Transverse colon (tissue), 4 donors: ENCODE measurements at regions not wholly inside any gene's neighbourhood (a gene's known extent, or its start where the extent isn't known, plus 50 kb on each side); places are given as distances from the start of the nearest gene placed in this dataset.
"Not testable (repeated sequence)": the region's sequence is repeated elsewhere in the genome, so short reads cannot be mapped to it uniquely, and the experiment has no call there.

Source experiments
- DNase-seq: peaks from one replicate; pipeline ENCODE4 v3.0.0-alpha.2; 2019
- H3K27ac ChIP-seq, 4 donors: fragments of 200-600 bp; sonication (generic); 2 replicates each; pipeline ENCODE4 v1.5.1; 2016 to 2018; ENCODE audit warnings: inconsistent platforms in 4 of 4
- H3K27me3 ChIP-seq: fragments of 200-600 bp; sonication (generic); 2 replicates; pipeline ENCODE4 v1.5.1; 2017; ENCODE audit warnings: inconsistent platforms
- H3K36me3 ChIP-seq, 4 donors: fragments of 200-600 bp; sonication (generic); 2 replicates each; pipeline ENCODE4 v1.5.1; 2017 to 2019; ENCODE audit warnings: inconsistent platforms in 4 of 4
- H3K4me1 ChIP-seq, 4 donors: fragments of 200-600 bp; sonication (generic); 2 replicates each; pipeline ENCODE4 v1.5.1; 2017 to 2020; ENCODE audit warnings: inconsistent platforms in 4 of 4
- H3K4me3 ChIP-seq, 4 donors: fragments of 200-600 bp; sonication (generic); 1 replicate in 1 of 4; 2 replicates in 3 of 4; pipeline versions ENCODE4 v1.5.1 to v1.6.1; 2017 to 2019; ENCODE audit warnings: inconsistent platforms in 4 of 4
- H3K9me3 ChIP-seq, 2 donors: fragments of 200-600 bp; sonication (generic); 2 replicates each; pipeline ENCODE4 v1.5.1; 2017 to 2019; ENCODE audit warnings: inconsistent platforms in 2 of 2
- CTCF ChIP-seq, 5 experiments: fragments of 200-600 bp in 3 of 5; fragments of 450-650 bp in 2 of 5; sonication (generic) in 3 of 5; IDR thresholded peaks; 1 replicate in 2 of 5; 2 replicates in 3 of 5; pipeline ENCODE4 v1.5.1; 2016 to 2017; ENCODE audit warnings: antibody characterized with exemption in 5 of 5, inconsistent platforms in 3 of 5, mild to moderate bottlenecking in 2 of 5, moderate library complexity in 1 of 5
- EP300 ChIP-seq: sonication (generic); formaldehyde crosslinking; IDR thresholded peaks from one replicate; pipeline ENCODE4 v1.6.1; 2017; ENCODE audit warnings: antibody characterized with exemption, low read depth
- POLR2A ChIP-seq: fragments of 450-650 bp; IDR thresholded peaks from one replicate; pipeline ENCODE4 v1.6.1; 2016; ENCODE audit warnings: antibody characterized with exemption, mild to moderate bottlenecking, moderate library complexity
- POLR2AphosphoS5 ChIP-seq, 3 donors: sonication (generic); formaldehyde crosslinking; IDR thresholded peaks; one replicate each; pipeline ENCODE4 v1.6.1; 2016; ENCODE audit warnings: antibody characterized with exemption in 3 of 3
- WGBS, 2 donors: methylation state at CpG; one replicate each; pipeline ENCODE4 v1.1.5; 2018; ENCODE audit warnings: low coverage in 1 of 2; 5-methylcytosine and 5-hydroxymethylcytosine counted together
- in situ Hi-C, 4 donors: fragments of 200-750 bp; cut with MboI; loops; one replicate each; pipeline versions ENCODE4 v1.15.0 to v1.15.1; 2017; ENCODE audit warnings: low sequenced_read_pairs in 3 of 4, low pct_ligation_motif_present in 1 of 4, low pct_unique_long_range_greater_than_20kb in 1 of 4
- intact Hi-C: fragments of 100-400 bp; cut with DNase I; formaldehyde crosslinking; loops from one replicate; pipeline ENCODE4 v1.15.1; 2023; ENCODE audit warnings: low total_unique reads

GRCh38 chr1:31515056-31515775, 61.1 kb upstream of the TINAGL1 start:
- 48 to 72% methylated on average over 2 to 7 of the region's 7 CpGs for WGBS, 2 donors
- H3K9me3 ChIP-seq, result no peaks in the 10 kb centered on the region
- DNase-seq, result no peak
- H3K27ac ChIP-seq, result no peak overlapping the region
- H3K36me3 ChIP-seq, result no peaks in the 10 kb centered on the region
- H3K4me3 ChIP-seq, result no peak overlapping the region
- in situ Hi-C loops, result no loop called here
- H3K27me3 ChIP-seq, result no peaks in the 10 kb centered on the region
- peaks cover 0 to 16% (median 5%) of the 10 kb centered on the region in 4 donors for H3K4me1 ChIP-seq
- intact Hi-C loops, result no loop called here
- TF ChIP-seq EP300 (no peak), CTCF (IDR thresholded peaks at IDR 0.05) (no peak), POLR2AphosphoS5 (IDR thresholded peaks at IDR 0.05) (no peak), POLR2A (no peak)

GRCh38 chr1:31515936-31516335, 60.4 kb upstream of the TINAGL1 start:
- in situ Hi-C loops (no loop called here), intact Hi-C loops (no loop called here)
- 74 to 92% methylated on average over 4 of the region's 4 CpGs for WGBS, 2 donors
- H3K9me3 ChIP-seq, result no peaks in the 10 kb centered on the region
- peaks cover 0 to 9% (median 3%) of the 10 kb centered on the region in 4 donors for H3K4me1 ChIP-seq
- H3K27ac ChIP-seq, result no peak overlapping the region
- no peaks in the 10 kb centered on the region for H3K27me3 ChIP-seq
- TF ChIP-seq POLR2A, result no peak
- TF ChIP-seq CTCF (IDR thresholded peaks at IDR 0.05), result no peak
- TF ChIP-seq POLR2AphosphoS5 (IDR thresholded peaks at IDR 0.05), result no peak
- DNase-seq, result no peak
- no peak overlapping the region for H3K4me3 ChIP-seq
- H3K36me3 ChIP-seq, result no peaks in the 10 kb centered on the region

- intact Hi-C loops, result no loop called here
- H3K27ac ChIP-seq, result no peak overlapping the region
Observed at GRCh38 chr1:31517301-31517700, 59.0 kb upstream of the TINAGL1 start.

GRCh38 chr1:31517986-31518385, 58.3 kb upstream of the TINAGL1 start:
- in situ Hi-C loops, intact Hi-C loops: not testable (repeated sequence)

More at GRCh38 chr1:31517301-31517700, 59.0 kb upstream of the TINAGL1 start:
- in situ Hi-C loops, result no loop called here
- DNase-seq, result no peak
- Histone ChIP-seq H3K9me3 (no peaks in the 10 kb centered on the region), H3K4me3 (no peak overlapping the region), H3K4me1 (no peaks in the 10 kb centered on the region), H3K27me3 (no peaks in the 10 kb centered on the region), H3K36me3 (no peaks in the 10 kb centered on the region)
- no peak for TF ChIP-seq POLR2AphosphoS5 (IDR thresholded peaks at IDR 0.05)
- TF ChIP-seq CTCF (IDR thresholded peaks at IDR 0.05), result no peak
- TF ChIP-seq POLR2A, result no peak
- no peak for TF ChIP-seq EP300
- 72 to 88% methylated on average over 3 to 5 of the region's 5 CpGs for WGBS, 2 donors

More at GRCh38 chr1:31517986-31518385, 58.3 kb upstream of the TINAGL1 start:
- not testable (repeated sequence) for H3K27me3 ChIP-seq, H3K36me3 ChIP-seq, H3K4me3 ChIP-seq, DNase-seq, H3K9me3 ChIP-seq, H3K4me1 ChIP-seq, H3K27ac ChIP-seq
- 88 to 91% methylated on average over 2 of the region's 2 CpGs for WGBS, 2 donors
